IMR-90 (cell line): ENCODE measurements at regions not wholly inside any gene's neighbourhood (a gene's known extent, or its start where the extent isn't known, plus 50 kb on each side); places are given as distances from the start of the nearest gene placed in this dataset.

Source experiments
- RAD21 ChIP-seq: IDR thresholded peaks from 2 replicates; pipeline ENCODE4 v1.6.1; 2012; ENCODE audit warnings: low read length, improper control_type of control experiment
- TF ChIP-seq, protein P1 (sequence below): conservative IDR thresholded peaks from 2 replicates; pipeline ENCODE4 v1.5.1; 2012; ENCODE audit warnings: mild to moderate bottlenecking, low read depth, low read length, improper control_type of control experiment

DNA sequence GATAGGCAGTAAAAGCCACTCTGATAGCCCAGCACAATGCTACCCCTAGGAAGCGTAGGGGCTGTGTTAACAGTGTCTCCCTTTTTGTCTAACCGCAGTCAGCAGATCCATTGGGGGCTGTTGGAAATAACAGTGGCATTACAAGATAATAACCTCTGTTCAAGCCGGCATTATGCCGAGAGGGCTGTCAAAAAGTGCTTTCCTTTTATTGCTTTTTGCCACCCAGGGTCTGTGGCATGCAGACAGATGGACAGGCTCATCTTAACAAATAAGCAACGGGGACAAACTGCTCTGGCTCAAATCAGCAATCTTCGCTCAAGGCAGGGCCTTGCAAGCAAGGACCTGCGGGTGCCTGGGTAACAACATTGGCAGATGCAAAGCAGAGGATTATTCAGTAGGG, 123.3 kb downstream of the TLR4 start:
- no peak for TF ChIP-seq RAD21
- TF ChIP-seq, protein P1, sequence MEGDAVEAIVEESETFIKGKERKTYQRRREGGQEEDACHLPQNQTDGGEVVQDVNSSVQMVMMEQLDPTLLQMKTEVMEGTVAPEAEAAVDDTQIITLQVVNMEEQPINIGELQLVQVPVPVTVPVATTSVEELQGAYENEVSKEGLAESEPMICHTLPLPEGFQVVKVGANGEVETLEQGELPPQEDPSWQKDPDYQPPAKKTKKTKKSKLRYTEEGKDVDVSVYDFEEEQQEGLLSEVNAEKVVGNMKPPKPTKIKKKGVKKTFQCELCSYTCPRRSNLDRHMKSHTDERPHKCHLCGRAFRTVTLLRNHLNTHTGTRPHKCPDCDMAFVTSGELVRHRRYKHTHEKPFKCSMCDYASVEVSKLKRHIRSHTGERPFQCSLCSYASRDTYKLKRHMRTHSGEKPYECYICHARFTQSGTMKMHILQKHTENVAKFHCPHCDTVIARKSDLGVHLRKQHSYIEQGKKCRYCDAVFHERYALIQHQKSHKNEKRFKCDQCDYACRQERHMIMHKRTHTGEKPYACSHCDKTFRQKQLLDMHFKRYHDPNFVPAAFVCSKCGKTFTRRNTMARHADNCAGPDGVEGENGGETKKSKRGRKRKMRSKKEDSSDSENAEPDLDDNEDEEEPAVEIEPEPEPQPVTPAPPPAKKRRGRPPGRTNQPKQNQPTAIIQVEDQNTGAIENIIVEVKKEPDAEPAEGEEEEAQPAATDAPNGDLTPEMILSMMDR: no peak
